Dendritic cell treated with granulocyte-macrophage colony-stimulating factor and Interleukin-4, amounts not matched to agents 40 ng/mL and 50 ng/mL, for 4 days (primary cell): ENCODE measurements at regions not wholly inside any gene's neighbourhood (a gene's known extent, or its start where the extent isn't known, plus 50 kb on each side); places are given as distances from the start of the nearest gene placed in this dataset.

ENCODE experiments used
- H3K27ac Mint-ChIP-seq: one replicate; pipeline ENCODE4 v1.8.0; 2022; ENCODE audit warnings: mild to moderate bottlenecking, mixed read lengths
- H3K27me3 Mint-ChIP-seq: one replicate; pipeline ENCODE4 v1.8.0; 2022; ENCODE audit warnings: mild to moderate bottlenecking, mixed read lengths
- H3K36me3 Mint-ChIP-seq: one replicate; pipeline ENCODE4 v1.8.0; 2022; ENCODE audit warnings: low read depth, mixed read lengths
- H3K4me1 Mint-ChIP-seq: one replicate; pipeline ENCODE4 v1.8.0; 2022; ENCODE audit warnings: low read depth, mixed read lengths
- H3K4me3 Mint-ChIP-seq: one replicate; pipeline ENCODE4 v1.8.0; 2022; ENCODE audit warnings: mild to moderate bottlenecking, moderate library complexity, mixed read lengths
- H3K9me3 Mint-ChIP-seq: one replicate; pipeline ENCODE4 v1.8.0; 2022; ENCODE audit warnings: mixed read lengths
- intact Hi-C: fragments of 100-400 bp; cut with micrococcal nuclease; formaldehyde crosslinking; loops from one replicate; pipeline ENCODE4 v1.15.0; 2022

DNA sequence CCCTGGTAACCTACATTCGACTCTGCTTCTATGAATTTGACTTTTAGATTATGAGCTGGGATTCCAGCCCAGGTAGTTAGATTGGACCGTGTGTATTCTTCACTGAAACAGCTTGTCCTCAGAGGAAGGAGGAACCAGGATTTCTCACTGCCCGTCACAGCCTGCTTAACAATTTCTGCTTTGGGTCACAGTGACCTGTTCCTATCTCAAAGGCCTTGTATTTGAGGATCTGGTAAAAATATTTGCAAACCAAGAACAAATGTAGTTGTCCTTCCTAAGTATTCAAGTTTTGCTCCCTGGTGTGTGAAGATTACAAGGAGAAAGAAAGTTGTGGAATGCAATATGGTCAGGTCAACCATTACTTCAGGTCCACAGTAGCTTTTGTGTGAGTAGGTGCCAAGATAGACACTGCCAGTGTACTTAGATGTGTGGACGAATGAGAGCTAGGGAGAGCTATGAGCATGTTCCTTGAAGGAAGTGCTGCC, 55.1 kb downstream of the KIF4B start:
- H3K9me3 Mint-ChIP-seq, result peaks cover 9% of the 10 kb centered on the region
- H3K27ac Mint-ChIP-seq, result no peak overlapping the region
- intact Hi-C loops, result no loop called here
- no peak overlapping the region for H3K4me3 Mint-ChIP-seq
- H3K27me3 Mint-ChIP-seq, result no peaks in the 10 kb centered on the region
- H3K4me1 Mint-ChIP-seq, result no peaks in the 10 kb centered on the region
- H3K36me3 Mint-ChIP-seq, result no peaks in the 10 kb centered on the region

DNA sequence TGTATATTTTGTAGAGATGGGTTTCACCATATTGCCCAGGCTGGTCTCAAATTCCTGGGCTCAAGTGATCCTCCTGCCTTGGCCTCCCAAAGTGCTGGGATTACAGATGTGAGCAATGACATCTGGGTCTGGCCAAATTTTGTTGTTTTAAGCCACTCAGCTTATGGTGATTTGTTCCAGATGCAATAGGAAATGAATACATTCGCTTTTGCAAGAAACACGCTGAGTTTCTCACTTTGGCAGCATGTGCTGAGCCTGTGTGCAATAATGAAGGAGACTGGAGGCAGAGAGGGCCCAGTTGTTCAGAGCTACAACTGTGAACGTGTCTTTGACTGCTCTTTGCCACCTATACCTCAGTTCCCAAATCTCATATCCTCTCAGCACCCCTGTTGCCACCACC, 56.4 kb downstream of the KIF4B start:
- intact Hi-C loops, result no loop called here
- Mint-ChIP-seq H3K36me3 (no peaks in the 10 kb centered on the region), H3K27ac (no peak overlapping the region), H3K4me3 (no peak overlapping the region), H3K4me1 (no peaks in the 10 kb centered on the region), H3K27me3 (no peaks in the 10 kb centered on the region), H3K9me3 (peaks cover 9% of the 10 kb centered on the region)

DNA sequence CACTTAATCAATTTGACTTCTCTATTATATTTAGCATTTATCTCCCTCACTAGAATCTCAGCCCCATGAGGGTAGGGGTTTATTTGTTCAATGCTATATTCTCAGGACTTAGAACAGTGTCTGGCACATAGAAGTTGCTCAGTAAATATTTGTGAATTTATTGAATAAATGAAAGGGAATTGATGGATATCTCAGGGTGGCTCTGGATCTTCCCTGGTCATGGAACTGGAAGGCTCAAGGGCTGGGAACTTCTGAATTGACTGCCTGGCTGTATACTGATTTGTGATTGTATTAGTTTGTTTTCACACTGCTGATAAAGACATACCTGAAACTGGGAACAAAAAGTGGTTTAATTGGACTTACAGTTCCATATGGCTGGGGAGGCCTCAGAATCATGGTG, 57.2 kb downstream of the KIF4B start:
- Mint-ChIP-seq H3K9me3 (peaks cover 9% of the 10 kb centered on the region), H3K36me3 (no peaks in the 10 kb centered on the region), H3K27me3 (no peaks in the 10 kb centered on the region), H3K4me1 (no peaks in the 10 kb centered on the region), H3K4me3 (no peak overlapping the region), H3K27ac (no peak overlapping the region)
- intact Hi-C loops, result no loop called here

DNA sequence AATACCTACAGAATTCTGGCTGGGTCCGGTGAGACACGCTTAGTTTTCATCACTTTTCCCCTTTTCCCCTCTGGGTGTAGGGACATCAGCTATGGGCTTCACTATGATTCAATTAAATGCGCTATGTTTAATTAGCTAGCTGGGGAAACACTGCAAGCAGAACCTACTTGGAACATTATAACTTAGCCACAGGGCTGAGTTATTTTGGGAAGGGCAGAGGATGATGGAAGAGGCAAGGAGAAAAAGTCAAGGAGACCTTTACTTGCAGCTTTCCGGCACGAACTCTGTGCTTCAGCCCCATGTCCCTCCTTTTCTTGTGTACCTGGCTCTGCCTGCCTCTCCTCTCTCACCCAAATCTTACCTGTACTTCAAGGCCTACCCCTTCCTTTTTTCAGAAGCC, 62.8 kb downstream of the KIF4B start:
- no peak overlapping the region for H3K27ac Mint-ChIP-seq
- H3K27me3 Mint-ChIP-seq, result no peaks in the 10 kb centered on the region
- peaks cover 9% of the 10 kb centered on the region for H3K9me3 Mint-ChIP-seq
- H3K4me3 Mint-ChIP-seq, result no peak overlapping the region
- intact Hi-C loops, result no loop called here
- H3K36me3 Mint-ChIP-seq, result no peaks in the 10 kb centered on the region
- H3K4me1 Mint-ChIP-seq, result no peaks in the 10 kb centered on the region

DNA sequence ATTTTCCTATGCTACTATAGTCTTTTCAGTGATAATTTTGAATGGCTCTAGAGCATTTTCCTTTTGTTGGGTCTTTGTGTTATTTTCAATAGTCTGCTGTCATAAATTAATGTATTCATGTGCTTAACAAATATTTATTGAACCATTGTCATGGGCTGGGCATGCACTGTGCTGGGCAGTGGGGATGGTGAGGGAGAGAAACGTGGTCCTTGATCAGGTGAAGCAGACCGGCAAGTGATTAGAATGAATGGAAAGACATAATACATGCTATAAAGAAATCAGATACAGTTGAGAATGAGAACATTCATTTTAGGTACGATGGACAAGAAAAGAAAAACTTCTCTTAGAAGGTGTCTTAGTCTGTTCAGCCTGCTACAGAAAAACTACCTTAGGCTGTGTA, 66.1 kb downstream of the KIF4B start:
- intact Hi-C loops, result no loop called here
- Mint-ChIP-seq H3K36me3 (no peaks in the 10 kb centered on the region), H3K27ac (no peak overlapping the region), H3K4me1 (no peaks in the 10 kb centered on the region), H3K4me3 (no peak overlapping the region), H3K9me3 (no peaks in the 10 kb centered on the region), H3K27me3 (no peaks in the 10 kb centered on the region)

DNA sequence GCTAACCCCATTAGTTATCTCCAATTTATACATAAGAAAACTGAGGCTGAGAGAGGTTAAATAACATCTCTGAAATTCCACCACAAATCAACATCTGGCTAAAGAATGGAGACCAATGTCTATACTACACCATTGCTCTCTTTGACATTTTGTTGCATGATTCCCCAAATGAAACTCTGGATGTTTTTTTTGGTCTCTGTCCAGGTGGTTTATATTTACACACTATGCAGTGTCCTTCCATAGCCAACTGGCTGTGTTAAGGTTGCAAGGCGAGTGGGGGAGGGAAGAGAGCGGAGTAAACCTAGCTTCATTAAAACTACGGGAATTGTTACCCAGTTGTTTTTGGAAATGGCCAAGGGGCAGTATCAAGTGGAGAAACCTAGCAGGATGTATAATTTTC, 67.2 kb downstream of the KIF4B start:
- Mint-ChIP-seq H3K9me3 (no peaks in the 10 kb centered on the region), H3K36me3 (no peaks in the 10 kb centered on the region), H3K27me3 (no peaks in the 10 kb centered on the region), H3K27ac (no peak overlapping the region), H3K4me1 (no peaks in the 10 kb centered on the region), H3K4me3 (no peak overlapping the region)
- intact Hi-C loops, result no loop called here

DNA sequence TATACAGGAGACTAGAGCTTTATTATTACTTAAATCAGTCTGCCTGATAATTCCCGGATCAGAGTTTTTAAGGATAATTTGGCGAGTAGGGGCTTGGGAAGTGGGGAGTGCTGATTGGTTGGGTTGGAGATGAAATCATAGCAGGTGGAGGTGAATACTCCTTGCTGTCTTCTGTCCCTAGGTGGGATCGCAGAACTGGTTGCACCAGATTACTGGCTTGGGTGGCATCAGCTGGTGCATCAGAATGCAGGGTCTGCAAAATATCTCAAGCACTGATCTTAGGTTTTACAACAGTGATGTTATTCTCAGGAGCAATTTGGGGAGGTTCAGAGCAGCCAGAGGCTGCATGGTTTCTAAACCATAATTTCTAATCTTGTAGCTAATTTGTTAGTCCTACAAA, 68.1 kb downstream of the KIF4B start:
- no peaks in the 10 kb centered on the region for H3K4me1 Mint-ChIP-seq
- no peaks in the 10 kb centered on the region for H3K27me3 Mint-ChIP-seq
- no peak overlapping the region for H3K4me3 Mint-ChIP-seq
- no peaks in the 10 kb centered on the region for H3K9me3 Mint-ChIP-seq
- intact Hi-C loops, result no loop called here
- H3K36me3 Mint-ChIP-seq, result no peaks in the 10 kb centered on the region
- H3K27ac Mint-ChIP-seq, result no peak overlapping the region

DNA sequence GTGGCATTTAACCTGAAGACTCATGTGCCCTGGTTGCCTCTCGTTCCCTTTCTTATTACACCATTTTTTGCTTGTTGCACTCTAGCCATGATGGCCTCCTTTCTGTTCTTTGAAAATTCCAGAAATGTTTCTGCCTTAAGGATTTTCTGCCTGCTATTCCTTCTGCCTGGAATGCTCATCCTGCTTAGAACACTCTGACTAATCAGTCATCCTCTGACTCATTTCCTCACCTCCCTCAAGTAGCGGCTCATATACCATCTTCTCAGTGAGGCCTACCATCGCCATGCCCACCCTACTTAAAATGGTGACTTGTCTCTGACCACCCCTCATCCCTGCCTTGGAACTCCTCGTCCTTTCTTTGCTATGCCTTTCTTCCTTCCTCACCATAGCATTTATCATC, 68.8 kb downstream of the KIF4B start:
- Mint-ChIP-seq H3K36me3 (no peaks in the 10 kb centered on the region), H3K27ac (no peak overlapping the region), H3K9me3 (no peaks in the 10 kb centered on the region), H3K4me1 (no peaks in the 10 kb centered on the region), H3K27me3 (no peaks in the 10 kb centered on the region), H3K4me3 (no peak overlapping the region)
- intact Hi-C loops, result no loop called here

DNA sequence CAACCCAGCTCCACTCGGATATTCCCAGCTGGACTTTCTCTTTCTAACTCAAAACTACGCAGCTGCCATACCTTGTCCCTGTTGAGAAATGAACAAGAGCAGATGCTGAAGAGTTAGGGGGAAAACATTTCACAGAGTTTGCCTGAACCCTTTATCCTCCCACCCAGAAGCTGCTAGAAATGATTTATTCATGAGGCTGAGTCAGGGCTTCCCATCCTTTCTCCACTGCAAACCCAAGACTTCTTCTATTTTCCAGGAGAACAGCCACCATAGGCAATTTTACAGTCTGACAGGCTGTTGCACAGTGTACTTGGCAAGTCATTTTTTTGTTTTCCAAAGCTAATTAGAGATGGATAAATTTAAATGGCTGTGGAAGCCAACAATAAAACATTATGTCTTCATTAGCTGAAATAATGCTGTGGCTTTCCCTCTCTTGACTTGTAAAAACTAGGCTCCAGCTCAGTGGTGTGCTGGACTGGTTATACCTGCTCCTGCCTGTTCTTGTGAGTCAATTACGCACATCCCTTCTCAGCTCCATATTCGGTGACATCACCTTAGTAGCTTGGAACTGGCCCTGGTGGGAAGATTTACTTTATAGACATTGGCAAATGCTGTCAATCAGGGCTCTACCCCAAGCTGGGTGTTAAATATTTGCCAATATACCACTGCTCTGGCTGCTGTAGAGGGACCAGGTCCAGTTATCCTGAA, 71.9 kb downstream of the KIF4B start:
- no peaks in the 10 kb centered on the region for H3K9me3 Mint-ChIP-seq

DNA sequence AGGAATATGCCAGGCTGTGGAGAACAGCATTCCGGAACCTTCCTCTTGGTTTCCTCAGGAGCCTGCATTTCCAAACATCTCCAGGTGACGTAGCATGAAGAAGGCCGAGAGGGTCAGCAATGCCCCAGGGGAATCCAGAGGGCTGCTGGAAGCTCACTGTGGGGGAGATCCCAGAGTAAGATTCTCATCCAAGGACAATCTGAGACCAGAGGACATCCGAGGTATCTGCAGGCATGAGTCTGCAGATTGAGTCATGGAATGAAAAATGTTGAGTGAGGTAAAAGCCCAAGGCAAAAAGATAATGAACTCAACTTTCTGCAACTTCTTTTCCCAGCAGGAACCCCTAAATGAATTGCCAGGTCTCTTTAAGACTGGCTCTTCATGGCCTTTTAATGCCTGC, 73.5 kb downstream of the KIF4B start:
- no peak overlapping the region for H3K4me3 Mint-ChIP-seq
- H3K36me3 Mint-ChIP-seq, result no peaks in the 10 kb centered on the region
- H3K27me3 Mint-ChIP-seq, result no peaks in the 10 kb centered on the region
- H3K4me1 Mint-ChIP-seq, result no peaks in the 10 kb centered on the region
- no peak overlapping the region for H3K27ac Mint-ChIP-seq
- no peaks in the 10 kb centered on the region for H3K9me3 Mint-ChIP-seq
- intact Hi-C loops, result no loop called here

More for the DNA sequence above, 71.9 kb downstream of the KIF4B start:
- no peaks in the 10 kb centered on the region for H3K4me1 Mint-ChIP-seq
- no peaks in the 10 kb centered on the region for H3K27me3 Mint-ChIP-seq
- H3K27ac Mint-ChIP-seq, result no peak overlapping the region
- H3K4me3 Mint-ChIP-seq, result no peak overlapping the region
- intact Hi-C loops, result no loop called here
- H3K36me3 Mint-ChIP-seq, result no peaks in the 10 kb centered on the region

DNA sequence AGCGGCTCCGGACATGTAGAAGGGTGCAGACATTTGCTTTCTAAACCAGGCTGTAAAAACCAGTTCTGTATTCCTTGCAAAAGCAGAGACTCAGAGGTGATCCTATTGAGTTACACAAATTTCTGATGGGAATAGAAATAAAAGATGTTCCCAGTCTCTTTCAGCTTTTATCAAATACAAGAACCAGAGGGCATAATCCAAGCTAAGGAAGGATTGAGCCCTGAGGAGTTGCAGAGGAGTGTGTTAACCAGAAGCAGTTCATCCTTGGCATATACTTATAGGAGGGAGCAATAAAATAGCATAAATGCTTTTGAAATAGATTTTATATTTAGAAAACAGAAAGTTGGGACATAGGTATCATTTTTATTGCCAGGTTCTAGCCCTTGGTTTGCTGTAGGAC, 75.3 kb downstream of the KIF4B start:
- Mint-ChIP-seq H3K27me3 (no peaks in the 10 kb centered on the region), H3K4me1 (no peaks in the 10 kb centered on the region), H3K4me3 (no peak overlapping the region), H3K9me3 (no peaks in the 10 kb centered on the region), H3K36me3 (no peaks in the 10 kb centered on the region), H3K27ac (no peak overlapping the region)
- intact Hi-C loops, result no loop called here

DNA sequence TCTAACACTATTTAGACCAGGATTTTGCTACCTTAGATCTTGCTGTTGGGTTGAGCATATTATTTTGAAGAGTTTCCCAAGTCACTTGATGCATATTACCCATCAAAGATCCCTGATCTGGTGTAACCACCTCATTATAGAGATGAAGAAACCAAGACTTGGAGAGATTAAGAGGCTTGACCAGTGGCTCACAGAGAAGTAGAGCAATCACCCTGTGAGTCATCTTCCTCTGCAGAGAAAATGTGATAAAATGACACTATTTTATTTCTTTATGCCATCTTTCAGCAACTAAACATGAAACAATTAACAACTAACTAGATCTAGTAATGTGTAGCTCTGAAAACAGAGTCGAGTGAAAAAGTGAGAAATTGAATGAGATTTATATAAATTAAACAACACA, 76.1 kb downstream of the KIF4B start:
- H3K27ac Mint-ChIP-seq, result no peak overlapping the region
- intact Hi-C loops, result no loop called here

DNA sequence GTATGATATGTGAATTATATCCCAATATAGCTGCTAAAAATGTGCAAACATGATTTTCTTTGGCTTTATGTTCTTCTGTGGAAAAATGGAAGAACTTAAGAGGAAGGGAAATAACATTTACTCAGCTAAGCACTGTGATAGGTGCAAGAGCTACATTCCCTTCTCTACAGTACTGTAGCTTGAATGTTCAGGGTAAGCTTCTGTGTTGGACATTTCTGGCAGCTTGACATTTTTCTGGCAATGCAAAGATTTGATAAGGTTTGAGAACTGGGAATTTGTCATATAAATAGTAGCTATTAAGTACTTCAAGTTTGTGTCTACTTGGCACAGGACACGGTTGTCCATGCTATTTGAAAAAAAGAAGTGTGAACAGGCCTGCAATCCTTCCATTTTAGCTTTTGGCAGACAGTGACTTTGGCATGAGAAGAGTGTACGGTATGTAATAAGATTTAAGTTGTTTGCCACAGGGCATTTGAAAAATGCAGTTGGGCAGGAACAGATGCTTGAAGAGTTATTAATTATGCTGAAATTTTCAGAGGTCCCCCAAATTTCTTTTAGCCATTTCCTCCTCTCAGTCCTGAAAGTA, 77.6 kb downstream of the KIF4B start:
- H3K9me3 Mint-ChIP-seq, result no peaks in the 10 kb centered on the region
- intact Hi-C loops, result no loop called here
- no peaks in the 10 kb centered on the region for H3K36me3 Mint-ChIP-seq

More for the DNA sequence above, 76.1 kb downstream of the KIF4B start:
- H3K4me1 Mint-ChIP-seq, result no peaks in the 10 kb centered on the region
- H3K4me3 Mint-ChIP-seq, result no peak overlapping the region
- H3K9me3 Mint-ChIP-seq, result no peaks in the 10 kb centered on the region
- no peaks in the 10 kb centered on the region for H3K27me3 Mint-ChIP-seq
- no peaks in the 10 kb centered on the region for H3K36me3 Mint-ChIP-seq

DNA sequence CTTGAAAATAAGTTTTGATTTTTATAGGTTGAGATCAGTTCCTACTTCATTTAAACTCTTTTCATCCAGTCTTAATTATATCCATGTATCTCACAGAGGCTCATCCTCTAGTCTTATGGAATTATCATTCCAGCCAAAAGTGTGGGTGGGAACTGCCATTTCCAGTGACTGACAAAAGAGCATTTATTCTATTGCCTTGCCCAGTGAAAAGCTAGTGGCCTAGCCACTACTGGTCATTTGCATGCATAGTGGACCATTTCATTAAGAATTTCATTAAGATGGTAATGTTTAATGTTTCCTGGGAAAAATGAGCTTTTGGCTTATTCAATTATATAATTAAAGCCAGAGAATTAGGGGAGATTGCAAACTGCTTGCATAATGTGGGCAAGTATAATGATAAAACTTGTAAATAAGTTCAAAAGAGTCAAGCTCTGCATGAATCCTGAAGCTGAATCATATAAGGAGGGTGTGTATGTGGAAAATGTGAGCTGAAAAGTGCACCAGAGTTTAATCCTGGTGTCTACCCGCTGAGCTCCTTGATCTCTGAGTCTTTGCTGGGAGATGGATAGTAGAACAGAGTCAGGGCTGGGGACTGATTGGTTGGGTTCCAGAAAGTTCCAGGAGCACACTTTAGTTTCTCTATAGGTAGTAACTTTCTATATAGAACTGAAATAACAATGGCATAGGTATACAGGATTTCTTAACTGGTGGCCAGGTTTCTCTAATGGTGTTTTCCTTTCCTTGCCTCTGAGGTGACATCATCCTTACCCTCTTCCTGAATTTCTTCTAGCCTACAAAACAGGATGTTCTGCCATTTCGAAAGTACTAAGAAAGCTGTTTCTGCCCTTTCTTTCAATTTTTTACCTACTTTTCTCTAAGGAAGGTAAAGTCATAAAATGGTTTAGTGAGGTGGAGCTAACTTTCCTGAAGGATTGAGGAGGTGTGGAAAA, 78.5 kb downstream of the KIF4B start:
- Mint-ChIP-seq H3K27me3 (peaks cover 1% of the 10 kb centered on the region), H3K9me3 (no peaks in the 10 kb centered on the region), H3K4me1 (no peaks in the 10 kb centered on the region), H3K36me3 (no peaks in the 10 kb centered on the region), H3K4me3 (no peak overlapping the region), H3K27ac (no peak overlapping the region)
- intact Hi-C loops, result no loop called here

More for the DNA sequence above, 77.6 kb downstream of the KIF4B start:
- no peaks in the 10 kb centered on the region for H3K4me1 Mint-ChIP-seq
- H3K27me3 Mint-ChIP-seq, result peaks cover 1% of the 10 kb centered on the region
- no peak overlapping the region for H3K4me3 Mint-ChIP-seq
- H3K27ac Mint-ChIP-seq, result no peak overlapping the region
